SK-N-MC (cell line): ENCODE measurements at regions not wholly inside any gene's neighbourhood (a gene's known extent, or its start where the extent isn't known, plus 50 kb on each side); places are given as distances from the start of the nearest gene placed in this dataset.

Experiments
- DNase-seq: peaks from one replicate; pipeline ENCODE4 v3.0.0-alpha.2; 2011; ENCODE audit warnings: low read depth, low spot score
- H3K27ac ChIP-seq: fragments of 200-600 bp; sonication (generic); 2 replicates; pipeline ENCODE4 v1.5.1; 2016; ENCODE audit warnings: mixed run types
- H3K36me3 ChIP-seq: fragments of 200-600 bp; sonication (generic); 2 replicates; pipeline ENCODE4 v1.6.1; 2017; ENCODE audit warnings: antibody characterized with exemption, low read length, mixed read lengths; ENCODE audit not compliant: insufficient read depth
- H3K4me3 ChIP-seq: fragments of 200-600 bp; sonication (generic); 2 replicates; pipeline ENCODE4 v1.5.1; 2016
- H3K9ac ChIP-seq: fragments of 200-600 bp; sonication (generic); 2 replicates; pipeline ENCODE4 v1.8.0; 2017; ENCODE audit warnings: mixed run types, mixed read lengths; ENCODE audit not compliant: insufficient read length
- H3K9me3 ChIP-seq: fragments of 200-600 bp; sonication (generic); 2 replicates; pipeline ENCODE4 v1.6.1; 2017; ENCODE audit warnings: low read depth, mild to moderate bottlenecking, antibody characterized with exemption, low read length, moderate library complexity, mixed read lengths
- EZH2 ChIP-seq: fragments of 200-600 bp; sonication (generic); IDR thresholded peaks from one replicate; pipeline ENCODE4 v1.6.1; 2017; ENCODE audit warnings: antibody characterized with exemption
- FOXP2 ChIP-seq: optimal IDR thresholded peaks from 2 replicates; pipeline ENCODE3; 2011; ENCODE audit warnings: mild to moderate bottlenecking, moderate library complexity; ENCODE audit not compliant: insufficient read depth; ENCODE audit errors: extremely low read length, control extremely low read depth
- POLR2AphosphoS5 ChIP-seq: IDR thresholded peaks from 2 replicates; pipeline ENCODE4 v1.6.1; 2012; ENCODE audit warnings: mild to moderate bottlenecking, low read depth, low read length, borderline replicate concordance

- no peak for DNase-seq
- no peak overlapping the region for H3K27ac ChIP-seq
- H3K9me3 ChIP-seq = no peaks in the 10 kb centered on the region
- H3K9ac ChIP-seq = no peak overlapping the region
- no peak for TF ChIP-seq FOXP2
- TF ChIP-seq EZH2 = no peak
- no peak for TF ChIP-seq POLR2AphosphoS5
- H3K4me3 ChIP-seq = no peak overlapping the region
- no peaks in the 10 kb centered on the region for H3K36me3 ChIP-seq
Measured at GRCh38 chr1:168893359-168893801, 164.4 kb upstream of the DPT start.

- Histone ChIP-seq H3K4me3 (no peak overlapping the region), H3K36me3 (no peaks in the 10 kb centered on the region), H3K9ac (no peak overlapping the region), H3K9me3 (no peaks in the 10 kb centered on the region), H3K27ac (no peak overlapping the region)
- no peak for DNase-seq
- TF ChIP-seq EZH2 = no peak
Measured at GRCh38 chr1:168894397-168894903, 165.4 kb upstream of the DPT start.

GRCh38 chr1:168897249-168897648, 168.2 kb upstream of the DPT start:
- no peak for TF ChIP-seq POLR2AphosphoS5
- no peak for TF ChIP-seq FOXP2
- TF ChIP-seq EZH2 = no peak
- Histone ChIP-seq H3K27ac (no peak overlapping the region), H3K36me3 (no peaks in the 10 kb centered on the region), H3K4me3 (no peak overlapping the region), H3K9ac (no peak overlapping the region), H3K9me3 (no peaks in the 10 kb centered on the region)
- no peak for DNase-seq

GRCh38 chr1:168903237-168903830, 174.3 kb upstream of the DPT start:
- TF ChIP-seq EZH2 (no peak), POLR2AphosphoS5 (no peak), FOXP2 (no peak)
- no peaks in the 10 kb centered on the region for H3K36me3 ChIP-seq
- no peak overlapping the region for H3K27ac ChIP-seq
- DNase-seq = no peak
- no peaks in the 10 kb centered on the region for H3K9me3 ChIP-seq
- no peak overlapping the region for H3K9ac ChIP-seq
- no peak overlapping the region for H3K4me3 ChIP-seq

GRCh38 chr1:168905633-168906032, 176.6 kb upstream of the DPT start:
- DNase-seq = no peak
- Histone ChIP-seq H3K9me3 (no peaks in the 10 kb centered on the region), H3K36me3 (no peaks in the 10 kb centered on the region), H3K4me3 (no peak overlapping the region), H3K27ac (no peak overlapping the region), H3K9ac (no peak overlapping the region)
- TF ChIP-seq POLR2AphosphoS5 (no peak), EZH2 (no peak), FOXP2 (no peak)

- H3K9me3 ChIP-seq = no peaks in the 10 kb centered on the region
- no peak overlapping the region for H3K9ac ChIP-seq
- no peak for TF ChIP-seq EZH2
- TF ChIP-seq FOXP2 = no peak
- TF ChIP-seq POLR2AphosphoS5 = no peak
- no peak overlapping the region for H3K4me3 ChIP-seq
- no peak overlapping the region for H3K27ac ChIP-seq
- no peaks in the 10 kb centered on the region for H3K36me3 ChIP-seq
- no peak for DNase-seq
Measured at GRCh38 chr1:168906367-168906766, 177.4 kb upstream of the DPT start.

- no peak overlapping the region for H3K27ac ChIP-seq
- TF ChIP-seq EZH2 (no peak), FOXP2 (no peak), POLR2AphosphoS5 (no peak)
- H3K4me3 ChIP-seq = no peak overlapping the region
- DNase-seq = no peak
- no peaks in the 10 kb centered on the region for H3K9me3 ChIP-seq
- H3K9ac ChIP-seq = no peak overlapping the region
- no peaks in the 10 kb centered on the region for H3K36me3 ChIP-seq
Measured at GRCh38 chr1:168907053-168907452, 178.0 kb upstream of the DPT start.

GRCh38 chr1:168907786-168908348, 178.9 kb upstream of the DPT start:
- Histone ChIP-seq H3K9ac (no peak overlapping the region), H3K27ac (no peak overlapping the region), H3K4me3 (no peak overlapping the region), H3K9me3 (no peaks in the 10 kb centered on the region), H3K36me3 (no peaks in the 10 kb centered on the region)
- TF ChIP-seq POLR2AphosphoS5 (no peak), EZH2 (no peak), FOXP2 (no peak)
- no peak for DNase-seq

GRCh38 chr1:168910403-168910802, 181.4 kb upstream of the DPT start:
- Histone ChIP-seq H3K9me3 (no peaks in the 10 kb centered on the region), H3K27ac (no peak overlapping the region), H3K36me3 (no peaks in the 10 kb centered on the region), H3K9ac (no peak overlapping the region), H3K4me3 (no peak overlapping the region)
- DNase-seq = no peak
- TF ChIP-seq POLR2AphosphoS5 (no peak), FOXP2 (no peak), EZH2 (no peak)
